ENCODE measurements at regions not wholly inside any gene's neighbourhood (a gene's known extent, or its start where the extent isn't known, plus 50 kb on each side); places are given as distances from the start of the nearest gene placed in this dataset.

DNA sequence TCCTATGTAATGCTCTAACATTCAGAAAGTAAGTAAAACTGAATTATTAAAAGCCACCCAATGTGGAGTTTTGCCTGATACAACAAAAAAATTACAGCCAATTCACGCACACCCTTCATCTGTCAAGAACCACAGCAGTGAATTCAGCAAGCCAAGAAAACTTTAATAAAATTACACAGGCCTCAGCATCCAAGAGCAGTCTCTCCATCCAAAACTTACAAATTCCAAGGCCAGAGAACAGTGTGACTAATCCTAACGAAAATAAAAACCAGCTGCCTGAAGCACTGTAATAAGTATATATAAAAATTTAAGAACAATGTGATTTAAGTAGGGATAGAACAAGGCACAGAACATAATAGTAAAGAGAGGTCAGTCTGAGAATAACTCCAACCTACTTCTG lies 54.2 kb downstream of the SIX6 start:
- no peak overlapping the region for H3K27ac ChIP-seq
- no peak for DNase-seq
- no peak overlapping the region for H3K4me3 ChIP-seq
- no peaks in the 10 kb centered on the region for H3K36me3 ChIP-seq
- no peaks in the 10 kb centered on the region for H3K4me1 ChIP-seq
- H3K27me3 ChIP-seq = no peaks in the 10 kb centered on the region
- WGBS, 2 donors = 19 to 21% methylated on average over 2 of the region's 2 CpGs
- H3K9me3 ChIP-seq = no peaks in the 10 kb centered on the region
- ATAC-seq = peak in 3 of 4 donors; percentile 43 to 52 (median 51)
- no peak for TF ChIP-seq CTCF (IDR thresholded peaks at IDR 0.05)
- intact Hi-C loops (cut with DNase I) = no loop called here
- FAIRE-seq = no peak

DNA sequence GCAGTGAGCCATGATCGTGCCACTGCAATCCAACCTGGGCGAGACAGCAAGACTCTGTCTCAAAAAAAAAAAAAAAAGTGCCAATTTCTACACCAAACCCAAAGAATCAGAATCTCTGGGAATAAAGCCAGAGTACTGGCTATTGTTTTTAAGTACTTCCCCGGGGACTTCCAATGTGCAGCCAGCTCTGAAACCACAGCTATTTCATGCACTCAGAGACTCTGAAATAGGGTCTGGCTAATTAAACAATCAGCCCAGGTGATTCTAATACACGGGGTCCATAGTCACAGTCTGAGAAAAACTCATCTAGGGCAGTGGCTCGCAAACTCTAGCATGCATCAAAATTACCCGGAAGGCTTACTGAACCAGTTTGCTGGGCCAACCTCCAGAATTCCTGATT lies 56.3 kb downstream of the SIX6 start:
- H3K27me3 ChIP-seq = no peaks in the 10 kb centered on the region
- H3K36me3 ChIP-seq = no peaks in the 10 kb centered on the region
- H3K9me3 ChIP-seq = no peaks in the 10 kb centered on the region
- H3K27ac ChIP-seq = no peak overlapping the region
- ATAC-seq = no peak
- FAIRE-seq = no peak
- WGBS, 2 donors = 81 to 82% methylated on average over 6 of the region's 6 CpGs
- no peak overlapping the region for H3K4me3 ChIP-seq
- H3K4me1 ChIP-seq = no peaks in the 10 kb centered on the region
- intact Hi-C loops (cut with DNase I) = no loop called here
- no peak for DNase-seq
- TF ChIP-seq CTCF (IDR thresholded peaks at IDR 0.05) = no peak

DNA sequence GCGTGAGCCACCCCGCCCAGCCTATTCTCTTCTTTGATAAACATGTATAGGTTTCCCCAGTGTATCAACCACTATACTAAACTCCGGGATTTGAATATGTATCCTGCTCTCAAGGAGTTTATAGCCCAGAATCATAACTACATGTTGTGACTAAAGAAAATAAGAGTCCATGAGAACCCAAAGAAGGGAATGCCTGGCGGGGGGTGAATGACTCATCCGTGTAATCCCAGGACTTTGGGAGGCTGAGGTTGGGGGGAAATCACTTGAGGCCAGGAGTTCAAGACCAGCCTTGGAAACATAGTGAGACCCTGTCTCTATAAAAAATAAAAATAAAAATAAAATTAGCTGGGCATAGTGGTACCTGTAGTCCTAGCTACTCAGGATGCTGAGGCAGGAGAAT lies 57.2 kb downstream of the SIX6 start:
- Histone ChIP-seq H3K4me3 (no peak overlapping the region), H3K27me3 (no peaks in the 10 kb centered on the region), H3K36me3 (no peaks in the 10 kb centered on the region), H3K27ac (no peak overlapping the region), H3K4me1 (no peaks in the 10 kb centered on the region), H3K9me3 (no peaks in the 10 kb centered on the region)
- intact Hi-C loops (cut with DNase I) = no loop called here
- DNase-seq (no peak), ATAC-seq (no peak), FAIRE-seq (no peak)
- TF ChIP-seq CTCF (IDR thresholded peaks at IDR 0.05) = no peak
- WGBS, 2 donors = 86 to 95% methylated on average over 5 of the region's 5 CpGs

DNA sequence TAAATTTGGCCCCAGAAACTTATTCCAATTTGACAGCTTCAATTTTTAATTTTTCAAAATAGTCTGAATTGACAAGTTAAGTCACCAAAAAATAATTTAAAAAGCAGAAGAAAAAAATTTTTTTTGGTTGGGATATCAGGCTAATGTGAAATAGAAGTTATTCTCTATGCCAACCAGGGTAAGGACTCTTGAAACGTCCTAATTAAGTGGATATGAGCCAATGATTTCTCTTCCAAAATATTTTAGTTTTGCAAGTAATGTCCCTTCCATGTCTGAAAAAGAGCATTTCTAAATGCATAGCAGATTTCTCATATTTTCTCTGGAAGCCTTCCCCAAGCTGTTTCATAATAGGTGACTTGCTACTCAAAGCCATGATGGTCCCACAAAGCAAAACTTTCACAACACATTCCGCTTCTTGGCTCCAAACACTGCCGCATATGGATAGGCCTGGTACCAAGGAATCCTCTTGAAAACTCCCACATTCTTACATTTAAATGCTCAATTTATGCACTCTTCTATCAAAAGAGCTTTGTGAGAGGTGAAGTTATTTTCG lies 65.1 kb downstream of the SIX6 start:
- Histone ChIP-seq H3K9me3 (no peaks in the 10 kb centered on the region), H3K4me1 (no peaks in the 10 kb centered on the region), H3K4me3 (peak overlapping the region in 1 of 4 donors; percentile 4), H3K27ac (no peak overlapping the region), H3K27me3 (no peaks in the 10 kb centered on the region), H3K36me3 (no peaks in the 10 kb centered on the region)
- no peak for TF ChIP-seq CTCF (IDR thresholded peaks at IDR 0.05)
- no peak for FAIRE-seq
- no peak for ATAC-seq
- WGBS, 2 donors = 79 to 84% methylated on average over 4 of the region's 4 CpGs
- no peak for DNase-seq
- intact Hi-C loops (cut with DNase I) = no loop called here

DNA sequence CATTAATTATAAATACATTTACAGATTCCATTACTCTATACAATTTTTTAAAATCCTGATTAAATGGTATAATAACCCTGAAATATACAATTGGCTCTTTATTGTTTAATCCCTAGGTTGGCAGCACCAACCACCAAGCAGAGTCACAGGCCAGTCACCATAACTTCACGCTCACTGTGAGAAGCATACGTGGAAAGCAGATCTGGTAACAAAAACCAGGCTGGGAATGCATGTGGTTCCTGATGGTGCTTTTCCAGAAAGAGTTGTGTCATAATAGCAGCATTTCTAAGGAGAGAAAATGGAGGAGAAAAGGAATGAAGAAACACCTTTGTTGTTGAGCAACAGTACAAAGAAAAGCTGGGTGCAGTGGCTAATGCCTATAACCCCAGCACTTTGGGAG lies 66.1 kb downstream of the SIX6 start:
- no peak for TF ChIP-seq CTCF (IDR thresholded peaks at IDR 0.05)
- WGBS, 2 donors = 94% methylated on average over 2 of the region's 2 CpGs
- DNase-seq = no peak
- Histone ChIP-seq H3K9me3 (no peaks in the 10 kb centered on the region), H3K27me3 (no peaks in the 10 kb centered on the region), H3K4me3 (no peak overlapping the region), H3K4me1 (no peaks in the 10 kb centered on the region), H3K27ac (no peak overlapping the region), H3K36me3 (no peaks in the 10 kb centered on the region)
- intact Hi-C loops (cut with DNase I) = no loop called here
- ATAC-seq = no peak
- FAIRE-seq = no peak
